Posterior vena cava (tissue), 2 donors: ENCODE measurements at regions not wholly inside any gene's neighbourhood (a gene's known extent, or its start where the extent isn't known, plus 50 kb on each side); places are given as distances from the start of the nearest gene placed in this dataset.
"Not testable (repeated sequence)": the region's sequence is repeated elsewhere in the genome, so short reads cannot be mapped to it uniquely, and the experiment has no call there.

Experiments used
- DNase-seq: peaks from one replicate; pipeline ENCODE4 v3.0.0-alpha.2; 2020; ENCODE audit warnings: low spot score
- intact Hi-C, 2 donors: fragments of 100-400 bp; cut with DNase I; formaldehyde crosslinking; loops; one replicate each; pipeline versions ENCODE4 v1.14.1 to v1.14.2; 2022 to 2023
- donor health status: DM: yes; HTN: yes; CAD: no.
- donor health status: DM: yes; HTN: yes; CAD: no.

GRCh38 chr10:76815505-76815904 lies 822.1 kb downstream of the KCNMA1 start:
- intact Hi-C loops, result not testable (repeated sequence)

GRCh38 chr10:76811430-76811829 lies 826.2 kb downstream of the KCNMA1 start:
- intact Hi-C loops, result no loop called here
- no peak for DNase-seq

More at GRCh38 chr10:76815505-76815904, 822.1 kb downstream of the KCNMA1 start:
- DNase-seq, result not testable (repeated sequence)

GRCh38 chr10:76788452-76788811 lies 849.2 kb downstream of the KCNMA1 start:
- DNase-seq, result no peak
- intact Hi-C loops, result no loop called here

GRCh38 chr10:76787746-76788451 lies 849.7 kb downstream of the KCNMA1 start:
- intact Hi-C loops, result no loop called here
- DNase-seq, result no peak

GRCh38 chr10:76786504-76787072 lies 851.0 kb downstream of the KCNMA1 start:
- intact Hi-C loops, result no loop called here
- DNase-seq, result no peak

GRCh38 chr10:76784076-76784475 lies 853.5 kb downstream of the KCNMA1 start:
- intact Hi-C loops, result no loop called here
- DNase-seq, result no peak

GRCh38 chr10:76779796-76780301 lies 857.8 kb downstream of the KCNMA1 start:
- intact Hi-C loops, result no loop called here
- no peak for DNase-seq

- intact Hi-C loops, result no loop called here
Measured at GRCh38 chr10:76778914-76779795, 858.5 kb downstream of the KCNMA1 start.

GRCh38 chr10:76774987-76775603 lies 862.5 kb downstream of the KCNMA1 start:
- intact Hi-C loops, result no loop called here
- no peak for DNase-seq

More at GRCh38 chr10:76778914-76779795, 858.5 kb downstream of the KCNMA1 start:
- DNase-seq, result no peak

- intact Hi-C loops, result no loop called here
- DNase-seq, result no peak
Measured at GRCh38 chr10:76769582-76769981, 868.0 kb downstream of the KCNMA1 start.

- no peak for DNase-seq
- intact Hi-C loops, result no loop called here
Measured at GRCh38 chr10:76769161-76769560, 868.4 kb downstream of the KCNMA1 start.

GRCh38 chr10:76766682-76767081 lies 870.9 kb downstream of the KCNMA1 start:
- no peak for DNase-seq
- intact Hi-C loops, result no loop called here

GRCh38 chr10:76764921-76765320 lies 872.7 kb downstream of the KCNMA1 start:
- intact Hi-C loops, result not testable (repeated sequence)

GRCh38 chr10:76764177-76764576 lies 873.4 kb downstream of the KCNMA1 start:
- no peak for DNase-seq
- intact Hi-C loops, result no loop called here

More at GRCh38 chr10:76764921-76765320, 872.7 kb downstream of the KCNMA1 start:
- DNase-seq, result not testable (repeated sequence)

- no peak for DNase-seq
- intact Hi-C loops, result no loop called here
Measured at GRCh38 chr10:76763376-76763775, 874.2 kb downstream of the KCNMA1 start.

GRCh38 chr10:76759681-76760080 lies 877.9 kb downstream of the KCNMA1 start:
- intact Hi-C loops, result no loop called here
- no peak for DNase-seq

GRCh38 chr10:76743169-76743568 lies 894.4 kb downstream of the KCNMA1 start:
- DNase-seq, result no peak
- intact Hi-C loops, result no loop called here

- intact Hi-C loops, result no loop called here
- DNase-seq, result no peak
Measured at GRCh38 chr10:76740514-76740913, 897.1 kb downstream of the KCNMA1 start.

- intact Hi-C loops, result no loop called here
- no peak for DNase-seq
Measured at GRCh38 chr10:76738991-76739390, 898.6 kb downstream of the KCNMA1 start.
